NCI-H187 treated with DMSO at 0.1 percent for 48 hours (cell line): ENCODE measurements at regions not wholly inside any gene's neighbourhood (a gene's known extent, or its start where the extent isn't known, plus 50 kb on each side); places are given as distances from the start of the nearest gene placed in this dataset.

Experiments used
- DNase-seq: peaks from one replicate; lab custom pipeline; 2025; lab: John Stamatoyannopoulos, UW

GRCh38 chr9:13896922-13897835, 416.8 kb downstream of the NFIB start:
- no peak for DNase-seq

GRCh38 chr9:13896047-13896446, 417.9 kb downstream of the NFIB start:
- DNase-seq = no peak

- no peak for DNase-seq
These were observed 428.7 kb downstream of the NFIB start for GRCh38 chr9:13885258-13885657.

- no peak for DNase-seq
These were observed 434.0 kb downstream of the NFIB start for GRCh38 chr9:13879981-13880380.

- DNase-seq = no peak
These were observed 434.9 kb downstream of the NFIB start for GRCh38 chr9:13879011-13879410.

GRCh38 chr9:13878241-13878711, 435.7 kb downstream of the NFIB start:
- DNase-seq = no peak

GRCh38 chr9:13876741-13877140, 437.2 kb downstream of the NFIB start:
- DNase-seq = no peak

GRCh38 chr9:13873203-13873602, 440.7 kb downstream of the NFIB start:
- no peak for DNase-seq

GRCh38 chr9:13868336-13868735, 445.6 kb downstream of the NFIB start:
- DNase-seq = no peak

GRCh38 chr9:13865869-13866268, 448.1 kb downstream of the NFIB start:
- no peak for DNase-seq

GRCh38 chr9:13863112-13863511, 450.8 kb downstream of the NFIB start:
- DNase-seq = no peak

- no peak for DNase-seq
These were observed 451.3 kb downstream of the NFIB start for GRCh38 chr9:13862654-13863053.

- DNase-seq = no peak
These were observed 452.8 kb downstream of the NFIB start for GRCh38 chr9:13860946-13861640.

GRCh38 chr9:13860019-13860418, 453.9 kb downstream of the NFIB start:
- DNase-seq = no peak

- no peak for DNase-seq
These were observed 456.4 kb downstream of the NFIB start for GRCh38 chr9:13857521-13857920.

GRCh38 chr9:13847270-13847669, 466.7 kb downstream of the NFIB start:
- no peak for DNase-seq

GRCh38 chr9:13845460-13845859, 468.5 kb downstream of the NFIB start:
- no peak for DNase-seq

GRCh38 chr9:13841746-13842462, 472.0 kb downstream of the NFIB start:
- peak; percentile 36 for DNase-seq

GRCh38 chr9:13832446-13832845, 481.5 kb downstream of the NFIB start:
- DNase-seq = no peak

- DNase-seq = no peak
These were observed 490.9 kb downstream of the NFIB start for GRCh38 chr9:13823026-13823425.

GRCh38 chr9:13817754-13818278, 496.1 kb downstream of the NFIB start:
- DNase-seq = no peak

GRCh38 chr9:13816837-13817236, 497.1 kb downstream of the NFIB start:
- no peak for DNase-seq
